DOHH2 (cell line): ENCODE measurements at regions not wholly inside any gene's neighbourhood (a gene's known extent, or its start where the extent isn't known, plus 50 kb on each side); places are given as distances from the start of the nearest gene placed in this dataset.

Experiments used
- H3F3A ChIP-seq: fragments of 200-600 bp; sonication (generic), shearing (Covaris generic); 2 replicates; pipeline ENCODE4 v1.6.0; 2016; ENCODE audit warnings: antibody characterized with exemption, mild to moderate bottlenecking; ENCODE audit not compliant: control insufficient read depth, insufficient read depth
- H3K27ac ChIP-seq: fragments of 200-600 bp; sonication (generic); 2 replicates; pipeline ENCODE4 v1.5.1; 2014; ENCODE audit warnings: low read depth, mild to moderate bottlenecking, low read length, moderate library complexity
- H3K27me3 ChIP-seq: fragments of 200-600 bp; sonication (generic); 2 replicates; pipeline ENCODE4 v1.6.1; 2014; ENCODE audit warnings: mild to moderate bottlenecking, low read length, mixed read lengths; ENCODE audit not compliant: control insufficient read depth
- H3K36me3 ChIP-seq: fragments of 200-600 bp; sonication (generic); 2 replicates; pipeline ENCODE4 v1.6.1; 2014; ENCODE audit warnings: mild to moderate bottlenecking, low read length, moderate library complexity, mixed read lengths; ENCODE audit not compliant: control insufficient read depth
- H3K4me1 ChIP-seq: fragments of 200-600 bp; sonication (generic); 2 replicates; pipeline ENCODE4 v1.6.1; 2014; ENCODE audit warnings: mild to moderate bottlenecking, low read length, mixed read lengths; ENCODE audit not compliant: control insufficient read depth
- H3K4me2 ChIP-seq: fragments of 200-600 bp; sonication (generic); 2 replicates; pipeline ENCODE4 v1.6.0; 2014; ENCODE audit warnings: mild to moderate bottlenecking, low read length, moderate library complexity
- H3K4me3 ChIP-seq: fragments of 200-600 bp; sonication (generic); 2 replicates; pipeline ENCODE4 v1.5.1; 2014; ENCODE audit warnings: mild to moderate bottlenecking, low read length, mixed read lengths
- H3K79me2 ChIP-seq: fragments of 200-600 bp; sonication (generic); 2 replicates; pipeline ENCODE4 v1.6.1; 2014; ENCODE audit warnings: mild to moderate bottlenecking, low read length, mixed read lengths; ENCODE audit not compliant: control insufficient read depth
- H3K9me2 ChIP-seq: fragments of 200-600 bp; sonication (generic); replicated peaks from 2 replicates; pipeline ENCODE4 v1.6.1; 2014; ENCODE audit warnings: mild to moderate bottlenecking, low read length, mixed read lengths; ENCODE audit not compliant: control insufficient read depth
- H3K9me3 ChIP-seq: fragments of 200-600 bp; sonication (generic); 2 replicates; pipeline ENCODE4 v1.6.1; 2014; ENCODE audit warnings: antibody characterized with exemption, low read length, mixed read lengths; ENCODE audit not compliant: control insufficient read depth, insufficient read depth
- H4K20me1 ChIP-seq: fragments of 200-600 bp; sonication (generic); 2 replicates; pipeline ENCODE4 v1.6.0; 2014; ENCODE audit warnings: low read depth, mild to moderate bottlenecking, antibody characterized with exemption, low read length, moderate library complexity; ENCODE audit not compliant: control insufficient read depth, insufficient read depth
- CTCF ChIP-seq: fragments of 200-600 bp; sonication (generic); IDR thresholded peaks from one replicate; pipeline ENCODE4 v1.5.1; 2014; ENCODE audit warnings: antibody characterized with exemption, mild to moderate bottlenecking, low read depth, low read length; ENCODE audit not compliant: poor library complexity, severe bottlenecking
- EZH2phosphoT487 ChIP-seq: fragments of 200-600 bp; sonication (generic); IDR thresholded peaks from 2 replicates; pipeline ENCODE4 v1.6.1; 2017; ENCODE audit warnings: borderline replicate concordance, mild to moderate bottlenecking, antibody characterized with exemption, low read length, moderate library complexity, mixed read lengths

- Histone ChIP-seq H4K20me1 (no peaks in the 10 kb centered on the region), H3K4me1 (no peaks in the 10 kb centered on the region), H3K4me3 (no peak overlapping the region), H3K4me2 (no peak overlapping the region), H3K36me3 (no peaks in the 10 kb centered on the region), H3K27ac (no peak overlapping the region), H3K27me3 (no peaks in the 10 kb centered on the region), H3F3A (no peaks in the 10 kb centered on the region), H3K9me2 (no peaks in the 10 kb centered on the region), H3K79me2 (no peaks in the 10 kb centered on the region), H3K9me3 (no peaks in the 10 kb centered on the region)
- TF ChIP-seq EZH2phosphoT487 (no peak), CTCF (peak; percentile 91)
Measured at GRCh38 chr17:72560303-72561247, 439.8 kb downstream of the SOX9 start.

- Histone ChIP-seq H3K9me3 (no peaks in the 10 kb centered on the region), H4K20me1 (no peaks in the 10 kb centered on the region), H3F3A (no peaks in the 10 kb centered on the region), H3K79me2 (no peaks in the 10 kb centered on the region), H3K27ac (no peak overlapping the region), H3K9me2 (no peaks in the 10 kb centered on the region), H3K4me1 (no peaks in the 10 kb centered on the region), H3K36me3 (no peaks in the 10 kb centered on the region), H3K27me3 (no peaks in the 10 kb centered on the region), H3K4me2 (no peak overlapping the region), H3K4me3 (no peak overlapping the region)
- TF ChIP-seq CTCF (no peak), EZH2phosphoT487 (no peak)
Measured at GRCh38 chr17:72561266-72561665, 440.4 kb downstream of the SOX9 start.

- no peaks in the 10 kb centered on the region for H3F3A ChIP-seq
- H3K36me3 ChIP-seq: no peaks in the 10 kb centered on the region
- no peak overlapping the region for H3K4me2 ChIP-seq
- no peaks in the 10 kb centered on the region for H4K20me1 ChIP-seq
- no peaks in the 10 kb centered on the region for H3K9me2 ChIP-seq
- TF ChIP-seq EZH2phosphoT487: no peak
- no peak for TF ChIP-seq CTCF
- H3K4me1 ChIP-seq: no peaks in the 10 kb centered on the region
- H3K9me3 ChIP-seq: no peaks in the 10 kb centered on the region
- no peaks in the 10 kb centered on the region for H3K27me3 ChIP-seq
- no peaks in the 10 kb centered on the region for H3K79me2 ChIP-seq
- no peak overlapping the region for H3K4me3 ChIP-seq
- H3K27ac ChIP-seq: no peak overlapping the region
Measured at GRCh38 chr17:72561680-72562079, 440.9 kb downstream of the SOX9 start.
